GM13976 (cell line): ENCODE measurements at regions not wholly inside any gene's neighbourhood (a gene's known extent, or its start where the extent isn't known, plus 50 kb on each side); places are given as distances from the start of the nearest gene placed in this dataset.

Experiments used
- DNase-seq: peaks from one replicate; pipeline ENCODE4 v3.0.0; 2012; ENCODE audit warnings: low spot score
- in situ Hi-C: fragments of 300-500 bp; cut with MboI; formaldehyde crosslinking; loops from one replicate; pipeline ENCODE4 v1.12.0; 2022; ENCODE audit warnings: low sequenced_read_pairs, mixed read lengths, inconsistent platforms; ENCODE audit not compliant: unreplicated experiment
- TF ChIP-seq, protein P1 (sequence below): IDR thresholded peaks from 2 replicates; pipeline ENCODE4 v1.5.1; 2012; ENCODE audit warnings: borderline replicate concordance, mild to moderate bottlenecking; ENCODE audit not compliant: insufficient read depth; ENCODE audit errors: extremely low read depth, missing control alignments, control extremely low read depth

GRCh38 chr18:39558658-39559057, 1993.1 kb upstream of the CELF4 start:
- in situ Hi-C loops, result no loop called here
- no peak for DNase-seq
- TF ChIP-seq, protein P1, sequence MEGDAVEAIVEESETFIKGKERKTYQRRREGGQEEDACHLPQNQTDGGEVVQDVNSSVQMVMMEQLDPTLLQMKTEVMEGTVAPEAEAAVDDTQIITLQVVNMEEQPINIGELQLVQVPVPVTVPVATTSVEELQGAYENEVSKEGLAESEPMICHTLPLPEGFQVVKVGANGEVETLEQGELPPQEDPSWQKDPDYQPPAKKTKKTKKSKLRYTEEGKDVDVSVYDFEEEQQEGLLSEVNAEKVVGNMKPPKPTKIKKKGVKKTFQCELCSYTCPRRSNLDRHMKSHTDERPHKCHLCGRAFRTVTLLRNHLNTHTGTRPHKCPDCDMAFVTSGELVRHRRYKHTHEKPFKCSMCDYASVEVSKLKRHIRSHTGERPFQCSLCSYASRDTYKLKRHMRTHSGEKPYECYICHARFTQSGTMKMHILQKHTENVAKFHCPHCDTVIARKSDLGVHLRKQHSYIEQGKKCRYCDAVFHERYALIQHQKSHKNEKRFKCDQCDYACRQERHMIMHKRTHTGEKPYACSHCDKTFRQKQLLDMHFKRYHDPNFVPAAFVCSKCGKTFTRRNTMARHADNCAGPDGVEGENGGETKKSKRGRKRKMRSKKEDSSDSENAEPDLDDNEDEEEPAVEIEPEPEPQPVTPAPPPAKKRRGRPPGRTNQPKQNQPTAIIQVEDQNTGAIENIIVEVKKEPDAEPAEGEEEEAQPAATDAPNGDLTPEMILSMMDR, result no peak

GRCh38 chr18:39555496-39555895, 1989.9 kb upstream of the CELF4 start:
- no peak for DNase-seq
- in situ Hi-C loops, result no loop called here
- TF ChIP-seq, protein P1, result no peak

DNA sequence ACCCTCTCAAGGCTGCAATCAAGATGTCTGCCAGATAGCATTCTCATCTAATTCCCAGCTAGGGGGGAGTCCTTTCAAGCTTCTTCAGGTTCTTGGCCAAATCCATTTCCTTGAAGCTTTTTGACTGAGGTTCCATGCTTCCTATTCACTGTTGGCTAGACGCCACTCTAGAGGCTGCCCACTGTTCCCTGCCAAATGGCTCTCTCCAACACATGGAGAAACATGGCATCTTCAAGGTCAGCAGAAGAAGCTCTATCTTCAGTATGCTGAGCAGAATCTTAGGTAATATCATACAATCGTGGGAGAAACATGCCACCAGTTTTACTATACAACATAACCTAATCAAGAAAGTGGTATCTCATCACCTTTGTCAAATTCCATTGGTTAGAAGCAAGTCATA, 1985.1 kb upstream of the CELF4 start:
- no peak for DNase-seq
- in situ Hi-C loops, result no loop called here
- TF ChIP-seq, protein P1, result no peak

DNA sequence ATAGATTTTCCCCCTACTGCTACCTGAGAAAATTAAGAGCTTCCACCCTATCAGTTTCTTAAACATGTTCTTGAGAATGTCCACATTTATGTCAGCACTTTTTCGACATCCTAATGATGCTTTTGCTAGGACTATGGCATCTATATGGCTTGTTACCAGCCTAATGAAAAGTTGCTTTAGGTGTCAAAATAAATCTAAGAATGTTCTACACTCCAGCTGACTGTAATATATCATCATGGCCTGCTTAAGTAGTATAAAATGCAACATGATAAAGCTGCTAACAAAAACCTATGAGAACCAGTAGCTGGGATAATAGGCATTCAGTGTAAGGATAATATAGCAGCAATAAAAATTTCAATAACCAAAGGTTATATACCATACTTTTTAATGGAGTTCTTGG, 1983.5 kb upstream of the CELF4 start:
- no peak for DNase-seq
- TF ChIP-seq, protein P1, result no peak
- in situ Hi-C loops, result no loop called here

- TF ChIP-seq, protein P1, result no peak
- no peak for DNase-seq
- in situ Hi-C loops, result no loop called here
Measured at GRCh38 chr18:39531659-39532058, 1966.1 kb upstream of the CELF4 start.

GRCh38 chr18:39529358-39529757, 1963.8 kb upstream of the CELF4 start:
- TF ChIP-seq, protein P1, result no peak
- DNase-seq, result no peak
- in situ Hi-C loops, result no loop called here

GRCh38 chr18:39527465-39527864, 1961.9 kb upstream of the CELF4 start:
- in situ Hi-C loops, result no loop called here
- DNase-seq, result no peak
- TF ChIP-seq, protein P1, result no peak
